ENCODE measurements at regions not wholly inside any gene's neighbourhood (a gene's known extent, or its start where the extent isn't known, plus 50 kb on each side); places are given as distances from the start of the nearest gene placed in this dataset.

DNA sequence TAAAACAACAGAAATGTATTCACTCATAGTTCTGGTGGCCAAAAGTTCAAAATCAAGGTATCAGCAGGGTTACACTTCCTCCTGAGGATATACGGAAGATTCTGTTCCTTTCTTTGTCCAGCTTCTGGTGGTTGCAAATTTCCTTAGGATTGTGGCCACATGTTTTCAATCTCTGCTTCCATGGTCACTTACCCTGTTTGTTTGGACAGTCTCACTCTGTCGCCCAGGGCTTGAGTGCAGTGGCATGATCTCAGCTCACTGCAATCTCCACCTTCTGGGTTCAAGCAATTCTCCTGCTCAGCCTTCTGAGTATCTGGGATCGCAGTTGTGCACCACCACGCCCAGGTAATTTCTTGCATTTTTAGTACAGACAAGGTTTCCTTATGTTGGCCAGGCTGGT lies 534.3 kb downstream of the KCNA4 start:
- TF ChIP-seq CTCF (IDR thresholded peaks at IDR 0.05), result no peak
- H3K27me3 Mint-ChIP-seq (ENCODE audit: low read depth, poor library complexity), result no peaks in the 10 kb centered on the region
- H3K9me3 Mint-ChIP-seq, result no peaks in the 10 kb centered on the region
- H3K27ac Mint-ChIP-seq, result peak overlapping the region; percentile 84
- peaks cover 12% of the 10 kb centered on the region for H3K4me1 Mint-ChIP-seq
- no peak overlapping the region for H3K4me3 Mint-ChIP-seq
- peak; percentile 8 for DNase-seq
- H3K36me3 Mint-ChIP-seq (ENCODE audit: low read depth), result no peaks in the 10 kb centered on the region

GRCh38 chr11:29481738-29482137 lies 535.1 kb downstream of the KCNA4 start:
- Mint-ChIP-seq H3K27ac (no peak overlapping the region), H3K9me3 (no peaks in the 10 kb centered on the region), H3K4me1 (peaks cover 12% of the 10 kb centered on the region), H3K4me3 (no peak overlapping the region), H3K27me3 (ENCODE audit: low read depth, poor library complexity) (peaks cover 3% of the 10 kb centered on the region), H3K36me3 (ENCODE audit: low read depth) (no peaks in the 10 kb centered on the region)
- no peak for TF ChIP-seq CTCF (IDR thresholded peaks at IDR 0.05)
- DNase-seq, result no peak

GRCh38 chr11:29480981-29481380 lies 535.8 kb downstream of the KCNA4 start:
- Mint-ChIP-seq H3K27me3 (ENCODE audit: low read depth, poor library complexity) (peaks cover 4% of the 10 kb centered on the region), H3K27ac (no peak overlapping the region), H3K4me1 (peaks cover 12% of the 10 kb centered on the region), H3K4me3 (no peak overlapping the region), H3K9me3 (no peaks in the 10 kb centered on the region), H3K36me3 (ENCODE audit: low read depth) (no peaks in the 10 kb centered on the region)
- no peak for TF ChIP-seq CTCF (IDR thresholded peaks at IDR 0.05)
- DNase-seq, result no peak

DNA sequence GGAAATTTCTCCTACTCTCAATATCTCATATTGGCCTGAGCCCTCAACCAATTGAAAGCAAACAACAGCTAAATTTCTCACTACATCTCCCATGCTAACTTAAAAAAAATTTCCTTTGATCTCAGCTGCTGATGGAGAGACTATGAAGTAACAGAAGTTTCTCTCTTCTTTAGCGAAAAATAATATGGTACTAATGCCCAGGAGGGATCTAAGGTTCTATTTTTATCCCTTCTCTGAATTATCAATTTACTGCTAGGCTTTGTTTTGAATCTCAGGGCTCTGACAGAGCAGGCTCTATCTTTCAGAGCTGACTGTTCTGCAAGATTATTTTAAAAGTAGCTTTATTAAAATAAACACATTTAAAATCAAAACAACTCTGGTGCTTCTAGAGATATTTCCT lies 558.6 kb downstream of the KCNA4 start:
- Mint-ChIP-seq H3K27ac (no peak overlapping the region), H3K36me3 (ENCODE audit: low read depth) (no peaks in the 10 kb centered on the region), H3K27me3 (ENCODE audit: low read depth, poor library complexity) (peaks cover 3% of the 10 kb centered on the region), H3K4me3 (no peak overlapping the region), H3K4me1 (no peaks in the 10 kb centered on the region), H3K9me3 (no peaks in the 10 kb centered on the region)
- DNase-seq, result no peak
- no peak for TF ChIP-seq CTCF (IDR thresholded peaks at IDR 0.05)

DNA sequence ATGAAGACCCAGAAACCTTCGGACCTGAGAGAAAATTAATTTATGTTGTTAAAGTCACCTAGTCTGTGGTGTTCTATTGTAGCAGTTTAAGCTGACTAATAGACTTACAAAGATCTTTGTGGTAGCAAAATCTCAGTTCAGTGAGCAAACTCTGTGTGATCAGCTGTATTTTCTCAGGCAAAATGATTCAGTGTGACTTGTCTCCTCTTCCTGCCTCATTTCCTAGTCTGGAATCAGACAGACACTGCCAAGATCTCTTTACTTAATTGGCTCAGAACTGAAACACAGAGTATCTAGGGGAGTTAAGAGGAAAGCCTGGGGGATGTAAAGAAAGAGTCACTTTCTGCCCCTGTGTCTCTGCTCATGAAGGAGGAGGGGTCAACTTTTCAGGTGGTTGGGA lies 564.7 kb downstream of the KCNA4 start:
- no peaks in the 10 kb centered on the region for H3K9me3 Mint-ChIP-seq
- no peak for DNase-seq
- no peaks in the 10 kb centered on the region for H3K27me3 Mint-ChIP-seq (ENCODE audit: low read depth, poor library complexity)
- H3K4me1 Mint-ChIP-seq, result no peaks in the 10 kb centered on the region
- H3K4me3 Mint-ChIP-seq, result no peak overlapping the region
- no peak overlapping the region for H3K27ac Mint-ChIP-seq
- H3K36me3 Mint-ChIP-seq (ENCODE audit: low read depth), result no peaks in the 10 kb centered on the region
- no peak for TF ChIP-seq CTCF (IDR thresholded peaks at IDR 0.05)

DNA sequence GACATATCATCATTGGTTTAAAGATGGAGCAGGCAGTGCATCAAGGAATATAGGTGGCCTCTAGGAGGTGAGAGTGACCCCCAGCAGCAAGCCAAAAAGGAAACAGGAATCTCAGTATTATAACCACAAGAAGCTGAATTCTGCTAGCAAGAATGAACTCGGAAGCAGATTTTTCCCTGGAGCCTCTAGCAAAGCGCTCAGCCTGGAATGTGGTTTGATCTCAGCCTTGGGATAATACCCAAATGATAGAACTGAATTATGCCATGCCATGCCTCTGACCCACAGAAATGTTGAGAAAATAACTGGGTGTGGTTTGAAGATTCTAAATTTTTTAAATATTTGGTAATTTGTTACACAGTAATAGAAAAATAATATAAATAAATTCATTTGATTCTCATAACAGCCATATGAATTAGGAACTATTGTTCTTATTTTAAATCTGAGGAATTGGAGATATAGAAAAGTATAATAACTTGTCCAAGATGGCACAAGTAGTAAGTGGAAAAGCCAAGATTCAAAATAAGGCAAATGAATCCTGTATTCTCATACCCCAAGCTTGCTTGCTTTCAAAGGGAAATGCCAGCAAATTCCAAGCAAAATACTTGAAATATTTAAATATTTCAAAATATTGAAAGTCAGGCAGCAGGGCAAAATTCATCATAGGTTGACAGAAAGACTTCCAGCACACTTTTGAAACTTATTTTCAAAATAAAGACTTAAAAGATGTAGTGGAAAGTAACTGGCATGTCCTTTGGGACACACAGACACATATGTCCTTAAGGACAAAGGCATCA lies 567.4 kb downstream of the KCNA4 start:
- Mint-ChIP-seq H3K27ac (no peak overlapping the region), H3K36me3 (ENCODE audit: low read depth) (no peaks in the 10 kb centered on the region), H3K27me3 (ENCODE audit: low read depth, poor library complexity) (peaks cover 2% of the 10 kb centered on the region), H3K4me3 (no peak overlapping the region), H3K9me3 (no peaks in the 10 kb centered on the region), H3K4me1 (no peaks in the 10 kb centered on the region)
- TF ChIP-seq CTCF (IDR thresholded peaks at IDR 0.05), result no peak
- DNase-seq, result no peak

All from nephron progenitor cell (in vitro differentiated cells).